ENCODE measurements at regions not wholly inside any gene's neighbourhood (a gene's known extent, or its start where the extent isn't known, plus 50 kb on each side); places are given as distances from the start of the nearest gene placed in this dataset.

DNA sequence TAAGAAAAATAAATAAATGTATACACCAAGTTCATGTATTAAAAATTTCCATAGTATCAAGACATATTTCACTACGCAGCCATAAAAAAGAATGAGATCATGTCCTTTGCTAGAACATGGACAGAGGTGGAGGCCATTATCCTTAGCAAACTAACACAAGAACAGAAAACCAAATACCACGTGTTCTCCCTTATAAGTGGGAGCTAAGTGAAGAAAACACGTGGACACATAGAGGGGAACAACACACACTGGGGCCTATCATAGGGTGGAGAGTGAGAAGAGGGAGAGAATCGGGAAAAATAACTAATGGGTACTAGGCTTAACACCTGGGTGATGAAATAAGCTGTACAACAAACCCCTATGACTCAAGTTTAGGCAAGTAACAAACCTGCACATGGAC is 552.4 kb upstream of the PBX1 start:
- H3K4me3 ChIP-seq (ENCODE audit: low read depth, low read length): no peak overlapping the region
- in situ Hi-C loops (cut with HindIII; ENCODE audit: low sequenced_read_pairs): no loop called here
- DNase-seq (ENCODE audit: low read depth): no peak
- TF ChIP-seq, protein P1, sequence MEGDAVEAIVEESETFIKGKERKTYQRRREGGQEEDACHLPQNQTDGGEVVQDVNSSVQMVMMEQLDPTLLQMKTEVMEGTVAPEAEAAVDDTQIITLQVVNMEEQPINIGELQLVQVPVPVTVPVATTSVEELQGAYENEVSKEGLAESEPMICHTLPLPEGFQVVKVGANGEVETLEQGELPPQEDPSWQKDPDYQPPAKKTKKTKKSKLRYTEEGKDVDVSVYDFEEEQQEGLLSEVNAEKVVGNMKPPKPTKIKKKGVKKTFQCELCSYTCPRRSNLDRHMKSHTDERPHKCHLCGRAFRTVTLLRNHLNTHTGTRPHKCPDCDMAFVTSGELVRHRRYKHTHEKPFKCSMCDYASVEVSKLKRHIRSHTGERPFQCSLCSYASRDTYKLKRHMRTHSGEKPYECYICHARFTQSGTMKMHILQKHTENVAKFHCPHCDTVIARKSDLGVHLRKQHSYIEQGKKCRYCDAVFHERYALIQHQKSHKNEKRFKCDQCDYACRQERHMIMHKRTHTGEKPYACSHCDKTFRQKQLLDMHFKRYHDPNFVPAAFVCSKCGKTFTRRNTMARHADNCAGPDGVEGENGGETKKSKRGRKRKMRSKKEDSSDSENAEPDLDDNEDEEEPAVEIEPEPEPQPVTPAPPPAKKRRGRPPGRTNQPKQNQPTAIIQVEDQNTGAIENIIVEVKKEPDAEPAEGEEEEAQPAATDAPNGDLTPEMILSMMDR (IDR thresholded peaks at IDR 0.05; ENCODE audit: low read depth, low read length, missing control alignments): no peak

- DNase-seq (ENCODE audit: low read depth): no peak
- in situ Hi-C loops (cut with HindIII; ENCODE audit: low sequenced_read_pairs): no loop called here
Observed at GRCh38 chr1:164017239-164017638, 541.7 kb upstream of the PBX1 start.

GRCh38 chr1:164020391-164020790 is 538.6 kb upstream of the PBX1 start:
- in situ Hi-C loops (cut with HindIII; ENCODE audit: low sequenced_read_pairs): no loop called here
- TF ChIP-seq, protein P1 (IDR thresholded peaks at IDR 0.05; ENCODE audit: low read depth, low read length, missing control alignments): no peak
- DNase-seq (ENCODE audit: low read depth): no peak
- H3K4me3 ChIP-seq (ENCODE audit: low read depth, low read length): no peak overlapping the region

More at GRCh38 chr1:164017239-164017638, 541.7 kb upstream of the PBX1 start:
- TF ChIP-seq, protein P1 (IDR thresholded peaks at IDR 0.05; ENCODE audit: low read depth, low read length, missing control alignments): no peak
- H3K4me3 ChIP-seq (ENCODE audit: low read depth, low read length): no peak overlapping the region

DNA sequence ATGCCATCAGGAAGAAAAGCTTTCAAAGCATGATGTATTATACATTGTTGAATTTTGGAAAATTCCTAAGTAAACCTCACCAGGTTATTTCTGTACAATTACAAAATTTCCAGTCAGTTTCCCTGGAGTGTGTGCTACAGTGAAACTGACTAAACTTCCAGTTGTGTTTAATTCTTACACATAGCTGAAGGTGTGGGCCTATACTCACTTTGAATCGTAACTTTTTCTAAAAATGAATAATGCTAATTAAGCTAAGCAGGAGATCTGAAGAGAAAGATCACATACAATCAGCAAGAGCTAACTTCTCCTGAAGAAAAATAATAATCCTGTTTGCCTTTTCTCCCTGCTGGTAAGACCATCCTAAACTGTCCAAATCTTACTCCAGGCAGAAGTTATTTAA is 537.2 kb upstream of the PBX1 start:
- no peak overlapping the region for H3K4me3 ChIP-seq (ENCODE audit: low read depth, low read length)
- in situ Hi-C loops (cut with HindIII; ENCODE audit: low sequenced_read_pairs): no loop called here
- TF ChIP-seq, protein P1 (IDR thresholded peaks at IDR 0.05; ENCODE audit: low read depth, low read length, missing control alignments): no peak
- no peak for DNase-seq (ENCODE audit: low read depth)

DNA sequence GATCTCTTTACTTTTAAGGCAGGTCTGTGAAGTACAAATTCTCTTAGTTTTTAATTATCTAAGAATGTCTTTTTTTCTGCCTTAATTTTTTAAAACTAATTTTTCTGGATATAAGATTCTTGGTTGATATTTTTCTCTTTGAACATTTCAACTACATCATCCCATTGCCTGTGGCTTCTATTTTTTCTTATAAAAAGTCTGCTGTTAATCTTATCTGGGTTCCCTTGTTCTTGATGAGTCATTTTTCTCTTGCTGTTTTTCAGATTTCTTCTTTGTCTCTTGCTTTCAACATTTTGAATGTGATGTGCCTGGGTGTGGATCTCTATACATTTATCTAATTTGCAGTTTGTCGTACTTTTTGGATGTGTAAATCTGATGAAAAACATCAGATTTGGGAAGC is 525.2 kb upstream of the PBX1 start:
- no peak for DNase-seq (ENCODE audit: low read depth)
- no peak overlapping the region for H3K4me3 ChIP-seq (ENCODE audit: low read depth, low read length)
- in situ Hi-C loops (cut with HindIII; ENCODE audit: low sequenced_read_pairs): no loop called here
- TF ChIP-seq, protein P1 (IDR thresholded peaks at IDR 0.05; ENCODE audit: low read depth, low read length, missing control alignments): no peak

DNA sequence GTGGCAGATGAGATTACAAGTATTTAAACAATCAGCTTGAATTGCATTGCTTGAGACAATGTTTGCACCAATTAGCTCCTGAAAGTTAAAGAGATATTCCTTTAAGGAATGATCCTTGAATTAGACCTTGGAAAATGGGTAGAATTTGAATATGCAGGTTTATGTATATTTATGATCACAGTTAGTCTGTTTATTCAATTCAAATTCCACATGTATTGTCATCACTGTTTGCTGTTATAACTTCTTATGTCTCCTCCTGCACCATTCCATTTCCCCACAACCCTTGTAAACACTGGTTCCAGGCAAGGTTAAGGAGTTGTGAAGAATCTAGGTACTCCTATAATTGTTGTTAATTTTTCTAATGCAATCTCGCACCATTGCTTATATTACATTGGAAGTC is 518.2 kb upstream of the PBX1 start:
- no peak overlapping the region for H3K4me3 ChIP-seq (ENCODE audit: low read depth, low read length)
- DNase-seq (ENCODE audit: low read depth): no peak
- in situ Hi-C loops (cut with HindIII; ENCODE audit: low sequenced_read_pairs): no loop called here
- TF ChIP-seq, protein P1 (IDR thresholded peaks at IDR 0.05; ENCODE audit: low read depth, low read length, missing control alignments): no peak

DNA sequence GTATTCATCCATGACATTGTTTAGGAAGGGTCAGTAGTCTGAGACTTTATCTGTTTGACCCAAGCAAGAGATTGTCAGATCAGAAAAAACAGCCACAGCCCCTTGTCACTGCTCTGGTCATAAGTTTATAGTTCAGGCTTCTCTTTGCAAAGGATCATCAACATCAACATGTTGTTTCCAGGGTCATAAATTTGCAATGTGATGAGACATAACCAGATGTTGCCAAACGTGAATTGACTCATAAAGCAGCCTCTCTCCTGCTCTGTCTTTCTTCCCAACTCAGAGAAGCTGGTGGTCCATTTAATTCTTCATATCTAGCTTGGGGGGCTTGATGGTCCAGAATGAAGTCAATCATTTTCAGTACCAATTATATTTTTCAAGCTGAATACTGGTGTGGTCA is 507.2 kb upstream of the PBX1 start:
- in situ Hi-C loops (cut with HindIII; ENCODE audit: low sequenced_read_pairs): no loop called here
- DNase-seq (ENCODE audit: low read depth): no peak
- TF ChIP-seq, protein P1 (IDR thresholded peaks at IDR 0.05; ENCODE audit: low read depth, low read length, missing control alignments): no peak

More for the DNA sequence above, 507.2 kb upstream of the PBX1 start:
- H3K4me3 ChIP-seq (ENCODE audit: low read depth, low read length): no peak overlapping the region

Data from astrocyte of the cerebellum (primary cell).